ENCODE measurements at regions not wholly inside any gene's neighbourhood (a gene's known extent, or its start where the extent isn't known, plus 50 kb on each side); places are given as distances from the start of the nearest gene placed in this dataset.

- Histone ChIP-seq H3K27me3 (ENCODE audit: control insufficient read depth, insufficient read depth, low read length) (no peaks in the 10 kb centered on the region), H3K27ac (ENCODE audit: low read length) (no peak overlapping the region), H3K4me1 (ENCODE audit: control insufficient read depth, insufficient read depth, low read length) (no peaks in the 10 kb centered on the region), H3K4me3 (ENCODE audit: low read length) (no peak overlapping the region), H3K9me3 (ENCODE audit: control insufficient read depth, low read depth, low read length) (no peaks in the 10 kb centered on the region), H3K36me3 (ENCODE audit: control insufficient read depth, insufficient read depth, low read length) (no peaks in the 10 kb centered on the region)
- peak; percentile 21 to 36 for DNase-seq
Observed at GRCh38 chr4:95732061-95732460, 107.8 kb upstream of the PDHA2 start.

GRCh38 chr4:95729596-95729995, 110.3 kb upstream of the PDHA2 start:
- H3K4me3 ChIP-seq (ENCODE audit: low read length) = no peak overlapping the region
- 73% methylated on average over 2 of the region's 9 CpGs for WGBS (ENCODE audit: insufficient coverage, low lambda C conversion rate)
- no peaks in the 10 kb centered on the region for H3K9me3 ChIP-seq (ENCODE audit: control insufficient read depth, low read depth, low read length)
- no peaks in the 10 kb centered on the region for H3K27me3 ChIP-seq (ENCODE audit: control insufficient read depth, insufficient read depth, low read length)
- DNase-seq = no peak
- no peaks in the 10 kb centered on the region for H3K4me1 ChIP-seq (ENCODE audit: control insufficient read depth, insufficient read depth, low read length)
- H3K36me3 ChIP-seq (ENCODE audit: control insufficient read depth, insufficient read depth, low read length) = no peaks in the 10 kb centered on the region
- H3K27ac ChIP-seq (ENCODE audit: low read length) = no peak overlapping the region

DNA sequence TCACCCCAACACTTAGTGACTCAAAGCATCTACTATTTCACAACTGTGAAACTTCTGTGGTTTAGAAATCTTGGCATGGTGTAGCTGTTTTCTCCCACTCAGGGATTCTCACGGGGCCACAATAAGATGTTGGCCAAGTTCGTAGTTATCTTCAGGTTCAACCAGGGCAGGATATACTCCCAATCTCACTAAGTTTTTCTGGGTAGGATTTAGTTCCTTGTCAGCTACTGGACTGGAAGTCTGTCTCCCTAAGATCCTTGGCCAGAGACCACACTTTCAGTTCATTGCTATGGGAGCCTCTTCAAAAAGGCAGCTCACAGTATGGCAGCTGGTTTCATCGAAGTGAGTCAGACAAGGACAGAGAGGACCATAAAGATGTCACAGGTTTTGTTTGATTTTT, 111.7 kb upstream of the PDHA2 start:
- H3K27ac ChIP-seq (ENCODE audit: low read length) = no peak overlapping the region
- DNase-seq = no peak
- H3K4me1 ChIP-seq (ENCODE audit: control insufficient read depth, insufficient read depth, low read length) = no peaks in the 10 kb centered on the region
- no peaks in the 10 kb centered on the region for H3K9me3 ChIP-seq (ENCODE audit: control insufficient read depth, low read depth, low read length)
- H3K36me3 ChIP-seq (ENCODE audit: control insufficient read depth, insufficient read depth, low read length) = no peaks in the 10 kb centered on the region
- no CpG with 5 or more reads among the region's 3 CpGs for WGBS (ENCODE audit: insufficient coverage, low lambda C conversion rate)
- H3K4me3 ChIP-seq (ENCODE audit: low read length) = no peak overlapping the region
- no peaks in the 10 kb centered on the region for H3K27me3 ChIP-seq (ENCODE audit: control insufficient read depth, insufficient read depth, low read length)

GRCh38 chr4:95715830-95716229, 124.1 kb upstream of the PDHA2 start:
- Histone ChIP-seq H3K4me1 (ENCODE audit: control insufficient read depth, insufficient read depth, low read length) (no peaks in the 10 kb centered on the region), H3K4me3 (ENCODE audit: low read length) (no peak overlapping the region), H3K27ac (ENCODE audit: low read length) (no peak overlapping the region), H3K9me3 (ENCODE audit: control insufficient read depth, low read depth, low read length) (no peaks in the 10 kb centered on the region), H3K27me3 (ENCODE audit: control insufficient read depth, insufficient read depth, low read length) (no peaks in the 10 kb centered on the region), H3K36me3 (ENCODE audit: control insufficient read depth, insufficient read depth, low read length) (no peaks in the 10 kb centered on the region)
- DNase-seq = peak; percentile 3 to 5
- WGBS (ENCODE audit: insufficient coverage, low lambda C conversion rate) = no CpG with 5 or more reads among the region's 2 CpGs

- Histone ChIP-seq H3K36me3 (ENCODE audit: control insufficient read depth, insufficient read depth, low read length) (no peaks in the 10 kb centered on the region), H3K27me3 (ENCODE audit: control insufficient read depth, insufficient read depth, low read length) (no peaks in the 10 kb centered on the region), H3K4me1 (ENCODE audit: control insufficient read depth, insufficient read depth, low read length) (no peaks in the 10 kb centered on the region), H3K9me3 (ENCODE audit: control insufficient read depth, low read depth, low read length) (no peaks in the 10 kb centered on the region), H3K27ac (ENCODE audit: low read length) (no peak overlapping the region), H3K4me3 (ENCODE audit: low read length) (no peak overlapping the region)
- WGBS (ENCODE audit: insufficient coverage, low lambda C conversion rate) = no CpG with 5 or more reads among the region's 1 CpG
- DNase-seq = no peak
Observed at GRCh38 chr4:95714571-95714970, 125.3 kb upstream of the PDHA2 start.

DNA sequence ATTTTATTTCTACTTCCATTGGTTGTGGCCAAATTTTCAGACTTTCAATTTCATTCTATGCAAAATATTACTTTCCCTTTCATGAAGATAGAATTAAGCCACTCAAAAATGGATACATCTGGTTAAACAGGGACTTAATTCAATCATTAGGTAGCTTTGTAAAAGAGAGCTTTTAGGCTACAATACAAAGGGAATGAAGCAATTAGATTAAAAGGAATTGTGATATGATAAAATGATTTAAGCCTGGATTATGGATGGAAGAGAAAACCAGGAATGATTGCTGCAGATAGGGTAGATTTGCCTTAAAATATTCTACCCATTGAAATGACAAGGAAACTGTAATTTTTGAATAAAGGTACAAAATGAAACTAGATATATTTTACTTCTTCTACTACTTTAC, 134.6 kb upstream of the PDHA2 start:
- no peaks in the 10 kb centered on the region for H3K27me3 ChIP-seq (ENCODE audit: control insufficient read depth, insufficient read depth, low read length)
- no peaks in the 10 kb centered on the region for H3K36me3 ChIP-seq (ENCODE audit: control insufficient read depth, insufficient read depth, low read length)
- H3K27ac ChIP-seq (ENCODE audit: low read length) = no peak overlapping the region
- H3K4me3 ChIP-seq (ENCODE audit: low read length) = no peak overlapping the region
- H3K4me1 ChIP-seq (ENCODE audit: control insufficient read depth, insufficient read depth, low read length) = no peaks in the 10 kb centered on the region
- DNase-seq = no peak
- H3K9me3 ChIP-seq (ENCODE audit: control insufficient read depth, low read depth, low read length) = no peaks in the 10 kb centered on the region

DNA sequence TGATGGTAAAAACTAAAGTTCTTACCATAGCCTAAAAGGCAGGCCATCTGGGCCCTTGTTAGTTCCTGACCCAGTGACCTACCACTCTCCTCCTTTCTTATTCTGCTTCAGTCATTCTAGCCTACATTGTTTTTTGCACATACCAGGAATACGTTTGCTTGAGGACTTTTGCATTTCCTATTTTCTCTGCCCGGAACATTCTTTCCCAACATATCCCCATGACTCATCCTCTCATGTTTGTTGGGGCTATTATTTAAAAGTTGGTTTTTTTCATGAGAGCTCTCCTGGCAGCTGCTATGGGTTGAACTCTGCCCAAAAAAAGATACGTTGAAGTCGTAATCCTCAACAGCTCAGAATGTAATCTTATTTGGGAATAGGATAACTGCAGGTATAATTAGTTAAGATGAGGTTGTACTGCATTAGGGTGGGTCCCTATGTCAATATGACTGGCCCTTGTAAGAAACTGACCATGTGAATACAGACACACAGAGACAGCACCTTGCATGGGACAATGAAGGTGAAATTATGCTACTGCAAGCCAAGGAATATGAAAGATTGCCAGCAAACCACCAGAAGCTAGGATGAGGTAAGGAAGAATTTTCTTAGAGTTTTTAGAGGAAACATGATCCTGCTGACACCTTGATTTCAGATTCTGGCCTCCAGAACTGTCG, 138.3 kb upstream of the PDHA2 start:
- no peaks in the 10 kb centered on the region for H3K36me3 ChIP-seq (ENCODE audit: control insufficient read depth, insufficient read depth, low read length)
- H3K27ac ChIP-seq (ENCODE audit: low read length) = no peak overlapping the region
- H3K4me1 ChIP-seq (ENCODE audit: control insufficient read depth, insufficient read depth, low read length) = no peaks in the 10 kb centered on the region
- DNase-seq = no peak
- 80% methylated on average over 1 of the region's 5 CpGs for WGBS (ENCODE audit: insufficient coverage, low lambda C conversion rate)
- no peaks in the 10 kb centered on the region for H3K9me3 ChIP-seq (ENCODE audit: control insufficient read depth, low read depth, low read length)
- H3K27me3 ChIP-seq (ENCODE audit: control insufficient read depth, insufficient read depth, low read length) = no peaks in the 10 kb centered on the region
- no peak overlapping the region for H3K4me3 ChIP-seq (ENCODE audit: low read length)

- Histone ChIP-seq H3K27me3 (ENCODE audit: control insufficient read depth, insufficient read depth, low read length) (no peaks in the 10 kb centered on the region), H3K36me3 (ENCODE audit: control insufficient read depth, insufficient read depth, low read length) (no peaks in the 10 kb centered on the region), H3K4me3 (ENCODE audit: low read length) (no peak overlapping the region), H3K27ac (ENCODE audit: low read length) (no peak overlapping the region), H3K4me1 (ENCODE audit: control insufficient read depth, insufficient read depth, low read length) (no peaks in the 10 kb centered on the region), H3K9me3 (ENCODE audit: control insufficient read depth, low read depth, low read length) (no peaks in the 10 kb centered on the region)
- WGBS (ENCODE audit: insufficient coverage, low lambda C conversion rate) = 100% methylated on average over 1 of the region's 3 CpGs
- no peak for DNase-seq
Observed at GRCh38 chr4:95694411-95694810, 145.5 kb upstream of the PDHA2 start.

GRCh38 chr4:95693594-95693993, 144.8 kb upstream of the UNC5C start:
- H3K27ac ChIP-seq (ENCODE audit: low read length) = no peak overlapping the region
- H3K27me3 ChIP-seq (ENCODE audit: control insufficient read depth, insufficient read depth, low read length) = no peaks in the 10 kb centered on the region
- WGBS (ENCODE audit: insufficient coverage, low lambda C conversion rate) = no CpG with 5 or more reads among the region's 2 CpGs
- no peaks in the 10 kb centered on the region for H3K9me3 ChIP-seq (ENCODE audit: control insufficient read depth, low read depth, low read length)
- H3K36me3 ChIP-seq (ENCODE audit: control insufficient read depth, insufficient read depth, low read length) = no peaks in the 10 kb centered on the region
- DNase-seq = no peak
- no peaks in the 10 kb centered on the region for H3K4me1 ChIP-seq (ENCODE audit: control insufficient read depth, insufficient read depth, low read length)
- H3K4me3 ChIP-seq (ENCODE audit: low read length) = no peak overlapping the region

GRCh38 chr4:95676190-95676589, 127.4 kb upstream of the UNC5C start:
- no peaks in the 10 kb centered on the region for H3K9me3 ChIP-seq (ENCODE audit: control insufficient read depth, low read depth, low read length)
- no peak for DNase-seq
- no peaks in the 10 kb centered on the region for H3K27me3 ChIP-seq (ENCODE audit: control insufficient read depth, insufficient read depth, low read length)
- no peak overlapping the region for H3K27ac ChIP-seq (ENCODE audit: low read length)
- H3K4me1 ChIP-seq (ENCODE audit: control insufficient read depth, insufficient read depth, low read length) = no peaks in the 10 kb centered on the region
- WGBS (ENCODE audit: insufficient coverage, low lambda C conversion rate) = no CpG with 5 or more reads among the region's 1 CpG
- H3K4me3 ChIP-seq (ENCODE audit: low read length) = no peak overlapping the region
- H3K36me3 ChIP-seq (ENCODE audit: control insufficient read depth, insufficient read depth, low read length) = no peaks in the 10 kb centered on the region

DNA sequence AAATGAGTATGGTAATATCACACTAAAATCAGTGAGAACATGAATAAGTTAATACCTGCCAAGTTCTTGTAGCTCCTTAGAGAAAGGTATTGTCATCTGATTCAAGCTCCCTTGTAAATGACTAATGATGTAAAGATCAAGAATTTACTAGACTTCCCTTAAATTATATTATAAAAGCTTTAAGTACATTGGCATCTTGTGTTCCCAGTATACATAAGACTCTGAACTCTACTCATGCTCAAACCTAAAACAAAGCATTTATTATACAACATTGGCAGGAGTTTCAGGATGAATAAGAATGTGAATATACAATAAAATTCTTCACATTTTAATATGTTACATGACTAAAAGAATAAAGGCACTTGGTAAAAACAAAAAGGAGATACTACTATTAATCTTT, 126.8 kb upstream of the UNC5C start:
- Histone ChIP-seq H3K4me3 (ENCODE audit: low read length) (no peak overlapping the region), H3K36me3 (ENCODE audit: control insufficient read depth, insufficient read depth, low read length) (no peaks in the 10 kb centered on the region), H3K27ac (ENCODE audit: low read length) (no peak overlapping the region), H3K4me1 (ENCODE audit: control insufficient read depth, insufficient read depth, low read length) (no peaks in the 10 kb centered on the region), H3K27me3 (ENCODE audit: control insufficient read depth, insufficient read depth, low read length) (no peaks in the 10 kb centered on the region), H3K9me3 (ENCODE audit: control insufficient read depth, low read depth, low read length) (no peaks in the 10 kb centered on the region)
- no peak for DNase-seq

All from large intestine (tissue), 3 donors.